SK-N-SH treated with all-trans-retinoic acid at 6 μM for 48 hours (cell line): ENCODE measurements at regions not wholly inside any gene's neighbourhood (a gene's known extent, or its start where the extent isn't known, plus 50 kb on each side); places are given as distances from the start of the nearest gene placed in this dataset.

Source experiments
- CSDC2 ChIP-seq: fragments of 250-450 bp; sonication (Bioruptor Pico); IDR thresholded peaks from 2 replicates; pipeline ENCODE4 v1.5.0; 2020; ENCODE audit warnings: mild to moderate bottlenecking, moderate library complexity
- GLIS3 ChIP-seq: fragments of 250-450 bp; sonication (Bioruptor Pico); IDR thresholded peaks from 2 replicates; pipeline ENCODE4 v1.5.0; 2020; ENCODE audit warnings: mild to moderate bottlenecking, moderate library complexity
- ISL1 ChIP-seq: fragments of 250-450 bp; sonication (Bioruptor Pico); IDR thresholded peaks from 2 replicates; pipeline ENCODE4 v2.1.2; 2022; ENCODE audit warnings: mild to moderate bottlenecking, moderate library complexity
- OSR1 ChIP-seq: fragments of 250-450 bp; sonication (Bioruptor Pico); IDR thresholded peaks from 2 replicates; pipeline ENCODE4 v1.8.0; 2022; ENCODE audit warnings: moderate library complexity, mild to moderate bottlenecking, inconsistent platforms
- ZC3H10 ChIP-seq: fragments of 250-450 bp; sonication (Bioruptor Pico); IDR thresholded peaks from 2 replicates; pipeline ENCODE4 v1.5.1; 2021; ENCODE audit warnings: mild to moderate bottlenecking, moderate library complexity
- ZFP3 ChIP-seq: fragments of 250-450 bp; sonication (Bioruptor Pico); IDR thresholded peaks from 2 replicates; pipeline ENCODE4 v1.5.0; 2020; ENCODE audit warnings: mild to moderate bottlenecking, moderate library complexity
- TF ChIP-seq, protein P1 (sequence below): fragments of 250-450 bp; sonication (Bioruptor Pico); IDR thresholded peaks from 2 replicates; pipeline ENCODE4 v1.8.0; 2021; ENCODE audit warnings: low read depth, mild to moderate bottlenecking, moderate library complexity, borderline replicate concordance
- TF ChIP-seq, protein P2 (sequence below): fragments of 250-450 bp; sonication (Bioruptor Pico); IDR thresholded peaks from 2 replicates; pipeline ENCODE4 v1.8.0; 2020; ENCODE audit warnings: mild to moderate bottlenecking, moderate library complexity, borderline replicate concordance

- no peak for TF ChIP-seq ISL1 (CRISPR knock-in tag)
- no peak for TF ChIP-seq CSDC2 (CRISPR knock-in tag)
- no peak for TF ChIP-seq GLIS3 (CRISPR knock-in tag)
- TF ChIP-seq, protein P1, sequence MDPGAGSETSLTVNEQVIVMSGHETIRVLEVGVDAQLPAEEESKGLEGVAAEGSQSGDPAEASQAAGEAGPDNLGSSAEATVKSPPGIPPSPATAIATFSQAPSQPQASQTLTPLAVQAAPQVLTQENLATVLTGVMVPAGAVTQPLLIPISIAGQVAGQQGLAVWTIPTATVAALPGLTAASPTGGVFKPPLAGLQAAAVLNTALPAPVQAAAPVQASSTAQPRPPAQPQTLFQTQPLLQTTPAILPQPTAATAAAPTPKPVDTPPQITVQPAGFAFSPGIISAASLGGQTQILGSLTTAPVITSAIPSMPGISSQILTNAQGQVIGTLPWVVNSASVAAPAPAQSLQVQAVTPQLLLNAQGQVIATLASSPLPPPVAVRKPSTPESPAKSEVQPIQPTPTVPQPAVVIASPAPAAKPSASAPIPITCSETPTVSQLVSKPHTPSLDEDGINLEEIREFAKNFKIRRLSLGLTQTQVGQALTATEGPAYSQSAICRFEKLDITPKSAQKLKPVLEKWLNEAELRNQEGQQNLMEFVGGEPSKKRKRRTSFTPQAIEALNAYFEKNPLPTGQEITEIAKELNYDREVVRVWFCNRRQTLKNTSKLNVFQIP: no peak
- TF ChIP-seq ZFP3 (CRISPR knock-in tag): no peak
- TF ChIP-seq, protein P2, sequence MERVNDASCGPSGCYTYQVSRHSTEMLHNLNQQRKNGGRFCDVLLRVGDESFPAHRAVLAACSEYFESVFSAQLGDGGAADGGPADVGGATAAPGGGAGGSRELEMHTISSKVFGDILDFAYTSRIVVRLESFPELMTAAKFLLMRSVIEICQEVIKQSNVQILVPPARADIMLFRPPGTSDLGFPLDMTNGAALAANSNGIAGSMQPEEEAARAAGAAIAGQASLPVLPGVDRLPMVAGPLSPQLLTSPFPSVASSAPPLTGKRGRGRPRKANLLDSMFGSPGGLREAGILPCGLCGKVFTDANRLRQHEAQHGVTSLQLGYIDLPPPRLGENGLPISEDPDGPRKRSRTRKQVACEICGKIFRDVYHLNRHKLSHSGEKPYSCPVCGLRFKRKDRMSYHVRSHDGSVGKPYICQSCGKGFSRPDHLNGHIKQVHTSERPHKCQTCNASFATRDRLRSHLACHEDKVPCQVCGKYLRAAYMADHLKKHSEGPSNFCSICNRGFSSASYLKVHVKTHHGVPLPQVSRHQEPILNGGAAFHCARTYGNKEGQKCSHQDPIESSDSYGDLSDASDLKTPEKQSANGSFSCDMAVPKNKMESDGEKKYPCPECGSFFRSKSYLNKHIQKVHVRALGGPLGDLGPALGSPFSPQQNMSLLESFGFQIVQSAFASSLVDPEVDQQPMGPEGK (CRISPR knock-in tag): no peak
- no peak for TF ChIP-seq OSR1 (CRISPR knock-in tag)
- no peak for TF ChIP-seq ZC3H10 (CRISPR knock-in tag)
These were observed 145.1 kb upstream of the THRB start for GRCh38 chr3:24639481-24640329.
